Heart left ventricle (tissue), 16 donors: ENCODE measurements at regions not wholly inside any gene's neighbourhood (a gene's known extent, or its start where the extent isn't known, plus 50 kb on each side); places are given as distances from the start of the nearest gene placed in this dataset.
A peak's percentile ranks its signal among the peaks of the same experiment; 100 is the strongest.
"Not testable (repeated sequence)": the region's sequence is repeated elsewhere in the genome, so short reads cannot be mapped to it uniquely, and the experiment has no call there.

Experiments used
- ATAC-seq, 4 donors: fragments of 200-7000 bp; cut with Tn5 transposase; one replicate each; pipeline ENCODE4 v1.9.1; 2020 to 2022; ENCODE audit warnings: moderate library complexity in 4 of 4, mild to moderate bottlenecking in 3 of 4, moderate number of reproducible peaks in 1 of 4
- DNase-seq, 5 donors: peaks; one replicate each; pipeline ENCODE4 v3.0.0-alpha.2; 2020
- H3K27ac ChIP-seq, 12 donors: fragments of 200-600 bp; sonication (generic) in 4 of 12; one replicate each; pipeline versions ENCODE4 v1.5.0 to v1.8.0; 2016 to 2022; ENCODE audit warnings: mild to moderate bottlenecking in 2 of 12
- H3K27me3 ChIP-seq, 9 donors: fragments of 200-600 bp; sonication (generic) in 2 of 9; one replicate each; pipeline versions ENCODE4 v1.5.1 to v1.8.0; 2016 to 2022; ENCODE audit warnings: mild to moderate bottlenecking in 3 of 9
- H3K36me3 ChIP-seq, 9 donors: fragments of 200-600 bp; sonication (generic) in 2 of 9; one replicate each; pipeline versions ENCODE4 v1.5.0 to v1.8.0; 2018 to 2022; ENCODE audit warnings: mild to moderate bottlenecking in 2 of 9
- H3K4me1 ChIP-seq, 12 donors: fragments of 200-600 bp; sonication (generic) in 4 of 12; one replicate each; pipeline versions ENCODE4 v1.5.0 to v1.8.0; 2016 to 2022; ENCODE audit warnings: mild to moderate bottlenecking in 3 of 12
- H3K4me3 ChIP-seq, 12 donors: fragments of 200-600 bp; sonication (generic) in 4 of 12; one replicate each; pipeline versions ENCODE4 v1.5.0 to v1.8.0; 2017 to 2022; ENCODE audit warnings: mild to moderate bottlenecking in 9 of 12, moderate library complexity in 4 of 12
- H3K9me3 ChIP-seq, 12 donors: fragments of 200-600 bp; sonication (generic) in 4 of 12; one replicate each; pipeline versions ENCODE4 v1.5.0 to v1.8.0; 2016 to 2022; ENCODE audit warnings: mild to moderate bottlenecking in 1 of 12
- POLR2A ChIP-seq, 2 donors: fragments of 450-650 bp; IDR thresholded peaks; one replicate each; pipeline ENCODE4 v1.6.1; 2017; ENCODE audit warnings: antibody characterized with exemption in 2 of 2, mild to moderate bottlenecking in 2 of 2, moderate library complexity in 2 of 2
- WGBS, 4 donors: extraction: QIAGEN DNeasy Blood & Tissue Kit in 2 of 4; methylation state at CpG; one replicate each; pipeline versions ENCODE4 v1.1.5 to v1.1.7; 2013 to 2018; 5-methylcytosine and 5-hydroxymethylcytosine counted together
- intact Hi-C, 10 donors: fragments of 100-400 bp; cut with DNase I; formaldehyde crosslinking; loops; one replicate each; pipeline versions ENCODE4 v1.11.1 to v1.14.2; 2022
- TF ChIP-seq, protein P1 (sequence below), 12 donors: fragments of 200-600 bp; sonication (generic) in 4 of 12; IDR thresholded peaks; one replicate each; pipeline versions ENCODE4 v1.5.0 to v1.8.0; 2018 to 2022; ENCODE audit warnings: antibody characterized with exemption in 12 of 12, mild to moderate bottlenecking in 5 of 12
- donor health status: ischemic (EF 13 %, LVEDD 7.1; RV severe dilation, severe dysfunction).
- donor health status: healthy with polysubstance abuse.
- donor health status: DM: no; HTN: yes; CAD: no.
- donor health status: DM: no; HTN: no; CAD: no.
- donor health status: ischemic (EF 25% LVEDD 6.9; RV normal size, moderate dysfunction).
- donor health status: ischemic (EF 25% LVEDD 5.7; RV mildly dilated, moderate dysfunction).
- donor health status: healthy.
- donor health status: DM: yes; HTN: yes; CAD: no.
- donor health status: ischemic (EF 35%, LVEDD 5.7; RV mildly dilated, moderate dysfunction).
- donor health status: nonischemic (EF 11% LVEDD 7.7; RV severe dilation, severe dysfunction).
- donor health status: DM: yes; HTN: yes; CAD: no.
- donor health status: PGD.
- donor health status: ischemic (EF 29% LVEDD 5.4; RV normal size, mild dysfunction).
- donor health status: nonischemic (EF 23%, LVEDD 6.1; RV moderate dilation, normal function).

- Histone ChIP-seq H3K4me3 (no peak overlapping the region), H3K27ac (no peak overlapping the region), H3K36me3 (no peaks in the 10 kb centered on the region), H3K27me3 (no peaks in the 10 kb centered on the region), H3K4me1 (peaks cover 0 to 16% (median 2%) of the 10 kb centered on the region in 12 donors), H3K9me3 (peaks cover 0 to 14% (median 0%) of the 10 kb centered on the region in 12 donors)
- no peak for DNase-seq
- no peak for ATAC-seq
- WGBS, 4 donors: 85 to 90% (median 86%) methylated on average over 9 of the region's 9 CpGs
- TF ChIP-seq POLR2A (IDR thresholded peaks at IDR 0.05): no peak
- TF ChIP-seq, protein P1, sequence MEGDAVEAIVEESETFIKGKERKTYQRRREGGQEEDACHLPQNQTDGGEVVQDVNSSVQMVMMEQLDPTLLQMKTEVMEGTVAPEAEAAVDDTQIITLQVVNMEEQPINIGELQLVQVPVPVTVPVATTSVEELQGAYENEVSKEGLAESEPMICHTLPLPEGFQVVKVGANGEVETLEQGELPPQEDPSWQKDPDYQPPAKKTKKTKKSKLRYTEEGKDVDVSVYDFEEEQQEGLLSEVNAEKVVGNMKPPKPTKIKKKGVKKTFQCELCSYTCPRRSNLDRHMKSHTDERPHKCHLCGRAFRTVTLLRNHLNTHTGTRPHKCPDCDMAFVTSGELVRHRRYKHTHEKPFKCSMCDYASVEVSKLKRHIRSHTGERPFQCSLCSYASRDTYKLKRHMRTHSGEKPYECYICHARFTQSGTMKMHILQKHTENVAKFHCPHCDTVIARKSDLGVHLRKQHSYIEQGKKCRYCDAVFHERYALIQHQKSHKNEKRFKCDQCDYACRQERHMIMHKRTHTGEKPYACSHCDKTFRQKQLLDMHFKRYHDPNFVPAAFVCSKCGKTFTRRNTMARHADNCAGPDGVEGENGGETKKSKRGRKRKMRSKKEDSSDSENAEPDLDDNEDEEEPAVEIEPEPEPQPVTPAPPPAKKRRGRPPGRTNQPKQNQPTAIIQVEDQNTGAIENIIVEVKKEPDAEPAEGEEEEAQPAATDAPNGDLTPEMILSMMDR (IDR thresholded peaks at IDR 0.05): no peak
- intact Hi-C loops: loop anchor here in 2 of 10 donors (10.0 kb wide), 2 partner anchors 51 to 61 kb away; no protein-coding TSS in a partner anchor
These were observed 67.1 kb upstream of the RBM24 start for GRCh38 chr6:17214106-17214505.

- not testable (repeated sequence) for H3K27ac ChIP-seq, H3K36me3 ChIP-seq, ATAC-seq, H3K9me3 ChIP-seq, H3K27me3 ChIP-seq, DNase-seq, H3K4me3 ChIP-seq
- intact Hi-C loops: loop anchor here in 2 of 10 donors (10.0 kb wide), 2 partner anchors 48 to 58 kb away; no protein-coding TSS in a partner anchor
- peaks cover 0 to 14% (median 2%) of the 10 kb centered on the region in 12 donors for H3K4me1 ChIP-seq
- 92 to 97% (median 94%) methylated on average over 10 of the region's 10 CpGs for WGBS, 4 donors
These were observed 64.2 kb upstream of the RBM24 start for GRCh38 chr6:17216972-17217371.

GRCh38 chr6:17218023-17218748 lies 63.0 kb upstream of the RBM24 start:
- Histone ChIP-seq H3K27ac (no peak overlapping the region), H3K36me3 (no peaks in the 10 kb centered on the region), H3K9me3 (peaks cover 0 to 7% (median 0%) of the 10 kb centered on the region in 12 donors), H3K4me1 (peaks cover 0 to 3% (median 0%) of the 10 kb centered on the region in 12 donors), H3K27me3 (no peaks in the 10 kb centered on the region), H3K4me3 (no peak overlapping the region)
- WGBS, 4 donors: 56 to 61% (median 58%) methylated on average over 6 of the region's 6 CpGs
- DNase-seq (no peak), ATAC-seq (peak in 2 of 4 donors; percentile 59 to 61)
- intact Hi-C loops: loop anchor here in 2 of 10 donors (10.0 kb wide), 2 partner anchors 47 to 57 kb away; no protein-coding TSS in a partner anchor
- TF ChIP-seq, protein P1 (IDR thresholded peaks at IDR 0.05): no peak
- TF ChIP-seq POLR2A (IDR thresholded peaks at IDR 0.05): no peak

- Histone ChIP-seq H3K4me3 (no peak overlapping the region), H3K4me1 (peaks cover 0 to under 1% (median 0%) of the 10 kb centered on the region in 12 donors), H3K27ac (no peak overlapping the region), H3K36me3 (no peaks in the 10 kb centered on the region), H3K9me3 (peaks cover 0 to 7% (median 0%) of the 10 kb centered on the region in 12 donors), H3K27me3 (no peaks in the 10 kb centered on the region)
- TF ChIP-seq, protein P1 (IDR thresholded peaks at IDR 0.05): no peak
- TF ChIP-seq POLR2A (IDR thresholded peaks at IDR 0.05): no peak
- ATAC-seq (peak in 1 of 4 donors; percentile 46), DNase-seq (no peak)
- intact Hi-C loops: loop anchor here in 2 of 10 donors (10.0 kb wide), 2 partner anchors 46 to 56 kb away; no protein-coding TSS in a partner anchor
- 86 to 94% (median 89%) methylated on average over 1 of the region's 1 CpG for WGBS, 4 donors
These were observed 62.4 kb upstream of the RBM24 start for GRCh38 chr6:17218749-17219093.
